Gastrocnemius medialis (tissue), 4 donors: ENCODE measurements at regions not wholly inside any gene's neighbourhood (a gene's known extent, or its start where the extent isn't known, plus 50 kb on each side); places are given as distances from the start of the nearest gene placed in this dataset.

Experiments used
- ATAC-seq, 2 donors: fragments of 150-250 bp; one replicate each; pipeline ENCODE4 v1.9.1; 2016
- DNase-seq, 2 donors: peaks; one replicate each; pipeline ENCODE4 v3.0.0-alpha.2; 2019
- H3K27ac ChIP-seq, 4 donors: fragments of 200-600 bp; sonication (generic); 1 replicate in 1 of 4; 2 replicates in 3 of 4; pipeline ENCODE4 v1.5.1; 2016 to 2018; ENCODE audit warnings: mild to moderate bottlenecking in 2 of 4, moderate library complexity in 1 of 4
- H3K27me3 ChIP-seq, 3 donors: fragments of 200-600 bp; sonication (generic) in 2 of 3; 1 replicate in 1 of 3; 2 replicates in 2 of 3; pipeline versions ENCODE4 v1.5.1 to v1.6.0; 2016 to 2019; ENCODE audit warnings: mild to moderate bottlenecking in 1 of 3, moderate library complexity in 1 of 3
- H3K36me3 ChIP-seq, 2 donors: fragments of 200-600 bp; sonication (generic) in 1 of 2; one replicate each; pipeline ENCODE4 v1.5.1; 2017 to 2018
- H3K4me1 ChIP-seq, 2 donors: fragments of 200-600 bp; sonication (generic) in 1 of 2; one replicate each; pipeline ENCODE4 v1.5.1; 2016 to 2017; ENCODE audit warnings: mild to moderate bottlenecking in 2 of 2
- H3K4me3 ChIP-seq, 4 donors: fragments of 200-600 bp; sonication (generic) in 3 of 4; 1 replicate in 1 of 4; 2 replicates in 3 of 4; pipeline ENCODE4 v1.5.1; 2016 to 2019; ENCODE audit warnings: mild to moderate bottlenecking in 2 of 4
- H3K9me3 ChIP-seq, 3 donors: fragments of 200-600 bp; sonication (generic) in 2 of 3; 1 replicate in 1 of 3; 2 replicates in 2 of 3; pipeline ENCODE4 v1.5.1; 2016 to 2019
- CTCF ChIP-seq, 5 experiments: fragments of 450-650 bp in 3 of 5; fragments of 200-600 bp in 2 of 5; sonication (generic) in 2 of 5; IDR thresholded peaks in 4 of 5; conservative IDR thresholded peaks in 1 of 5; 1 replicate in 4 of 5; 2 replicates in 1 of 5; pipeline ENCODE4 v1.5.1; 2016 to 2019; ENCODE audit warnings: antibody characterized with exemption in 5 of 5, mild to moderate bottlenecking in 3 of 5, moderate library complexity in 3 of 5
- POLR2A ChIP-seq, 2 donors: fragments of 450-650 bp; IDR thresholded peaks; one replicate each; pipeline ENCODE4 v1.6.1; 2017; ENCODE audit warnings: antibody characterized with exemption in 2 of 2, mild to moderate bottlenecking in 2 of 2, moderate library complexity in 2 of 2
- in situ Hi-C, 4 donors: fragments of 200-750 bp; cut with MboI; loops; one replicate each; pipeline versions ENCODE4 v1.15.0 to v1.8.0; 2017; ENCODE audit warnings: low sequenced_read_pairs in 4 of 4
- intact Hi-C: fragments of 100-400 bp; cut with DNase I; formaldehyde crosslinking; loops from one replicate; pipeline ENCODE4 v1.15.1; 2023; ENCODE audit warnings: low total_unique reads

GRCh38 chr13:90498096-90498495 is 849.4 kb upstream of the MIR17HG start:
- in situ Hi-C loops (no loop called here), intact Hi-C loops (no loop called here)
- H3K36me3 ChIP-seq = no peaks in the 10 kb centered on the region
- H3K27me3 ChIP-seq = no peaks in the 10 kb centered on the region
- H3K4me3 ChIP-seq = no peak overlapping the region
- ATAC-seq (no peak), DNase-seq (no peak)
- no peak overlapping the region for H3K27ac ChIP-seq
- no peaks in the 10 kb centered on the region for H3K4me1 ChIP-seq
- TF ChIP-seq CTCF (IDR thresholded peaks at IDR 0.05 in 4 of 5, conservative IDR thresholded peaks at IDR 0.05 in 1 of 5) = no peak
- no peak for TF ChIP-seq POLR2A (IDR thresholded peaks at IDR 0.05)
- H3K9me3 ChIP-seq = no peaks in the 10 kb centered on the region

DNA sequence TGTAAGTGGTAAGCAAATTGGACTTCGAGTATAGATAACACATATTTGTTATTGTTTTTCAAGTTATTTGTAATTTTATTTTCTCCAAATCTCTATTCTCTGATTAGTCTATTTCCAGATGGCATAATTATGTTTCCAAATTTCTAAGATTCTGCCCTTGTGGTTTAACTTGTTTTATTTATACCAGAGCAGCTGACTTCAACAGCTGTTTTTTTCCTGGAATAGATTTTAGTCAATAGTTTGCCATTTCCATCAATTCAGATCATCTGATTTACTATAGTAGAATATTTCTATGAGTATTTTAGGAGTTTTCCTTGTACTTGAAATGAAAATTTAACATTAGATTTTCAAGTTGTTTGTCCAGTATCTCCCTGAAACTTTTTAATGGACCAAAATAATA is 848.7 kb upstream of the MIR17HG start:
- TF ChIP-seq POLR2A (IDR thresholded peaks at IDR 0.05) = no peak
- no peak for TF ChIP-seq CTCF (IDR thresholded peaks at IDR 0.05 in 4 of 5, conservative IDR thresholded peaks at IDR 0.05 in 1 of 5)
- DNase-seq (no peak), ATAC-seq (no peak)
- Histone ChIP-seq H3K4me3 (no peak overlapping the region), H3K27me3 (no peaks in the 10 kb centered on the region), H3K36me3 (no peaks in the 10 kb centered on the region), H3K27ac (no peak overlapping the region), H3K9me3 (no peaks in the 10 kb centered on the region), H3K4me1 (no peaks in the 10 kb centered on the region)
- intact Hi-C loops (no loop called here), in situ Hi-C loops (no loop called here)

- H3K9me3 ChIP-seq = no peaks in the 10 kb centered on the region
- TF ChIP-seq CTCF (IDR thresholded peaks at IDR 0.05 in 4 of 5, conservative IDR thresholded peaks at IDR 0.05 in 1 of 5) (no peak), POLR2A (IDR thresholded peaks at IDR 0.05) (no peak)
- H3K27ac ChIP-seq = no peak overlapping the region
- no peaks in the 10 kb centered on the region for H3K36me3 ChIP-seq
- H3K4me3 ChIP-seq = no peak overlapping the region
- no peaks in the 10 kb centered on the region for H3K27me3 ChIP-seq
- intact Hi-C loops = no loop called here
- no peaks in the 10 kb centered on the region for H3K4me1 ChIP-seq
- in situ Hi-C loops = no loop called here
- ATAC-seq (no peak), DNase-seq (no peak)
These were observed 846.9 kb upstream of the MIR17HG start for GRCh38 chr13:90500569-90500968.

GRCh38 chr13:90502153-90502552 is 845.3 kb upstream of the MIR17HG start:
- in situ Hi-C loops (no loop called here), intact Hi-C loops (no loop called here)
- no peaks in the 10 kb centered on the region for H3K4me1 ChIP-seq
- TF ChIP-seq POLR2A (IDR thresholded peaks at IDR 0.05) (no peak), CTCF (IDR thresholded peaks at IDR 0.05 in 4 of 5, conservative IDR thresholded peaks at IDR 0.05 in 1 of 5) (no peak)
- no peak for DNase-seq
- no peak overlapping the region for H3K27ac ChIP-seq
- H3K36me3 ChIP-seq = no peaks in the 10 kb centered on the region
- H3K4me3 ChIP-seq = no peak overlapping the region
- H3K9me3 ChIP-seq = no peaks in the 10 kb centered on the region
- no peaks in the 10 kb centered on the region for H3K27me3 ChIP-seq
- no peak for ATAC-seq

DNA sequence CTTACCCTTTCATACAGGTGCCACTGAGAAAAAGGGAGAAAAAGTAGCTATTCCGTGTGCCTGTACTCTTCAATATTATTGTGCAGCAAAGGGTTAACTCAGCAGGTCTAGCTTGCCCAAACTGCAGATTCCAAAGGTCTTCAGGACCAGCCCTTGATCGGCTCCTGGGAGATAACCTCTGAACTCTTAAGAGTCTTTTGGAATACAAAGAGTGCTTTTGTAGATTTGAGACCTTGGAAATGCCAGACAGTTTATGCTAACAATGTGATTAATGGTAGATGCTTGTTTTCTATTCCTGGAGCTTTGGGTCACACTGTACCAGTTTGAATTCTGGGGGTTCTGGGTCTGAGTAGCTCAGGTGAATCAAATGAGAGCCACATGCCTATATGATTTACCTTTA is 844.7 kb upstream of the MIR17HG start:
- TF ChIP-seq POLR2A (IDR thresholded peaks at IDR 0.05) (no peak), CTCF (IDR thresholded peaks at IDR 0.05 in 4 of 5, conservative IDR thresholded peaks at IDR 0.05 in 1 of 5) (no peak)
- no peak overlapping the region for H3K4me3 ChIP-seq
- H3K36me3 ChIP-seq = no peaks in the 10 kb centered on the region
- H3K27me3 ChIP-seq = no peaks in the 10 kb centered on the region
- H3K4me1 ChIP-seq = no peaks in the 10 kb centered on the region
- intact Hi-C loops (no loop called here), in situ Hi-C loops (no loop called here)
- ATAC-seq (no peak), DNase-seq (no peak)
- no peak overlapping the region for H3K27ac ChIP-seq
- H3K9me3 ChIP-seq = no peaks in the 10 kb centered on the region
